ENCODE measurements at regions not wholly inside any gene's neighbourhood (a gene's known extent, or its start where the extent isn't known, plus 50 kb on each side); places are given as distances from the start of the nearest gene placed in this dataset.

DNA sequence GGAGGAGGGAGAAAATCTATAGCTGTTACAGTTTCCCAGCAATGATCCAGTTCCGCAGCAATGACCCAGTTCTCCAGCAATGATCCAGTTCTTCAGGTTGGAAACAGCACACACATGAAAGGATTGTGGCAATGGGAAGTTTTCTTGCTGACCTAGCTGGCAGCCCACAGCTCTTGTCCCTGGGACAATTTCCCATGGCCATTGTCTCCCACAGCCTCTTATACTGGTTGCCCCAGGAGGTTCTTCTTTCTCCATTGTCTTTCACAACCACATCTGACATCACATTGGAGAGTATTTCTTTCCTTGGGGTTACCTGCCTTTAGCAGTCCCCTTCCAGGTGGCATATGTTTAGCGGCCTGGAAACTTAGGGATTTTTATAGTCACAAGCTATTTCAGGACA is 209.8 kb upstream of the PLEKHG7 start:
- ATAC-seq (ENCODE audit: low read depth), result no peak
- no peaks in the 10 kb centered on the region for H3K27me3 ChIP-seq (ENCODE audit: insufficient read depth, poor library complexity, severe bottlenecking)
- no peaks in the 10 kb centered on the region for H3K9me3 ChIP-seq (ENCODE audit: severe bottlenecking)
- no peaks in the 10 kb centered on the region for H3K4me1 ChIP-seq (ENCODE audit: insufficient read depth, poor library complexity, severe bottlenecking)
- H3K36me3 ChIP-seq (ENCODE audit: low read depth), result no peaks in the 10 kb centered on the region
- DNase-seq (ENCODE audit: low spot score), result no peak
- H3K4me3 ChIP-seq (ENCODE audit: severe bottlenecking), result no peak overlapping the region
- TF ChIP-seq CTCF (IDR thresholded peaks at IDR 0.05; ENCODE audit: poor library complexity, severe bottlenecking), result no peak
- no peak overlapping the region for H3K27ac ChIP-seq (ENCODE audit: poor library complexity, severe bottlenecking)

GRCh38 chr12:92492291-92492690 is 210.5 kb upstream of the PLEKHG7 start:
- Histone ChIP-seq H3K27me3 (ENCODE audit: insufficient read depth, poor library complexity, severe bottlenecking) (no peaks in the 10 kb centered on the region), H3K36me3 (ENCODE audit: low read depth) (no peaks in the 10 kb centered on the region), H3K4me1 (ENCODE audit: insufficient read depth, poor library complexity, severe bottlenecking) (no peaks in the 10 kb centered on the region), H3K4me3 (ENCODE audit: severe bottlenecking) (no peak overlapping the region), H3K9me3 (ENCODE audit: severe bottlenecking) (no peaks in the 10 kb centered on the region), H3K27ac (ENCODE audit: poor library complexity, severe bottlenecking) (no peak overlapping the region)
- DNase-seq (ENCODE audit: low spot score), result no peak
- TF ChIP-seq CTCF (IDR thresholded peaks at IDR 0.05; ENCODE audit: poor library complexity, severe bottlenecking), result no peak
- no peak for ATAC-seq (ENCODE audit: low read depth)

DNA sequence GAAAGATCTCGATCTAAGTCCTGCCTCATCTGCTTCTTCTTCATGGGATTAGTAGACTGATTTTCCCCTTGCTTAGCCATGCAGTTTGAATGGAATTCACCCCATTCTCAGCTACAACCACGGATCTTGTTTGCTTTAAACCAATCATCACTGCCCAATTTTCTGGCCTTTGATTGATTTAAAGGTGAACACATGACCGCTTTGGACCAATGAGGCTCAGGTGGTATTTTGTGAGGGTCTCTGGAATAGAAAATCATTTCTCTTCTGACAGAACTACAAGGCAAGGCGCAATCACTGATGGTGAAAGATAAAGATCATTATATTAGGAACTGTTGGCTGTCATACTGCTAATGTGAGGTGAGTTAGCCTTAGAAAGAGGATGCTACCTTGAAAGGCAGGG is 213.0 kb upstream of the PLEKHG7 start:
- no peak overlapping the region for H3K4me3 ChIP-seq (ENCODE audit: severe bottlenecking)
- no peaks in the 10 kb centered on the region for H3K4me1 ChIP-seq (ENCODE audit: insufficient read depth, poor library complexity, severe bottlenecking)
- no peaks in the 10 kb centered on the region for H3K27me3 ChIP-seq (ENCODE audit: insufficient read depth, poor library complexity, severe bottlenecking)
- no peaks in the 10 kb centered on the region for H3K36me3 ChIP-seq (ENCODE audit: low read depth)
- DNase-seq (ENCODE audit: low spot score) (no peak), ATAC-seq (ENCODE audit: low read depth) (no peak)
- no peak overlapping the region for H3K27ac ChIP-seq (ENCODE audit: poor library complexity, severe bottlenecking)
- no peak for TF ChIP-seq CTCF (IDR thresholded peaks at IDR 0.05; ENCODE audit: poor library complexity, severe bottlenecking)
- no peaks in the 10 kb centered on the region for H3K9me3 ChIP-seq (ENCODE audit: severe bottlenecking)

DNA sequence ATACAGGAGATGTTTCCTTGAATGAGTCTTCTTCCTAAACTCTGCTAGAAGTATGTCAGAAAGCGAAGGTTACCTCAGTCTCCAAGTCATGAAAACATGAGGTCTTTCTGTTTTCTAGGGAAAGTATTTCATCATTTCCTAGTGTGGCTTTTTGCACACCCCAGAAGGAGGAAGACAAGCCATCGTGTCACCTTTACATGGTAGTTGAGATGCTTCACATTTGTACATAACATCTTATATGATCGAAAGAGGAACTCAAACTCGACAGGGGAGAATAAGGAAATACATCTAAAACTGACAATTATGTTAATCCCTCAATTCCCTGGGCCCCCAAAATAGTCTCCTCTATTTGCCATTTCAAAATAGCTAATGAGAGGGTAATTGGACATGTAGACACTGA is 214.1 kb upstream of the PLEKHG7 start:
- H3K27ac ChIP-seq (ENCODE audit: poor library complexity, severe bottlenecking), result no peak overlapping the region
- H3K9me3 ChIP-seq (ENCODE audit: severe bottlenecking), result no peaks in the 10 kb centered on the region
- no peak for TF ChIP-seq CTCF (IDR thresholded peaks at IDR 0.05; ENCODE audit: poor library complexity, severe bottlenecking)
- H3K27me3 ChIP-seq (ENCODE audit: insufficient read depth, poor library complexity, severe bottlenecking), result no peaks in the 10 kb centered on the region
- ATAC-seq (ENCODE audit: low read depth) (no peak), DNase-seq (ENCODE audit: low spot score) (no peak)
- no peaks in the 10 kb centered on the region for H3K4me1 ChIP-seq (ENCODE audit: insufficient read depth, poor library complexity, severe bottlenecking)
- H3K4me3 ChIP-seq (ENCODE audit: severe bottlenecking), result no peak overlapping the region
- H3K36me3 ChIP-seq (ENCODE audit: low read depth), result no peaks in the 10 kb centered on the region

DNA sequence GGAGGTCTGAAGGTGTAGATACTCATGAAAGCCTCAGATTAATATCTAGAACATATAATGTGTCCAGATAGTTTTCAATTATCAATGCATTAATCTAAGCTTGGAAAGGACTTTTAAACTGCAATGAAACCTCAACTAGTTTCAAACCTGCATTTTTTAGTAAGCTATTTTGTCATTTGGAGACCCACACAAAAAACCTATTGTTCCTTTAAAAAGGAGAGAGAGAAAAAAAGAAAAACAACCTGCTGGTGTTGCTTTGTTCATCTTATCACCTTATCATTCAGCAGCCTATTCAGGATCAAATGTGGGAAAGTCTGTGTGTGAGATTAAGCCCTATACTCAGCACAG is 215.7 kb upstream of the PLEKHG7 start:
- no peak for DNase-seq (ENCODE audit: low spot score)
- H3K4me3 ChIP-seq (ENCODE audit: severe bottlenecking), result no peak overlapping the region
- no peaks in the 10 kb centered on the region for H3K9me3 ChIP-seq (ENCODE audit: severe bottlenecking)
- no peak overlapping the region for H3K27ac ChIP-seq (ENCODE audit: poor library complexity, severe bottlenecking)
- ATAC-seq (ENCODE audit: low read depth), result no peak
- no peak for TF ChIP-seq CTCF (IDR thresholded peaks at IDR 0.05; ENCODE audit: poor library complexity, severe bottlenecking)
- no peaks in the 10 kb centered on the region for H3K27me3 ChIP-seq (ENCODE audit: insufficient read depth, poor library complexity, severe bottlenecking)
- no peaks in the 10 kb centered on the region for H3K4me1 ChIP-seq (ENCODE audit: insufficient read depth, poor library complexity, severe bottlenecking)
- H3K36me3 ChIP-seq (ENCODE audit: low read depth), result no peaks in the 10 kb centered on the region
